Esophagus muscularis mucosa (tissue), 4 donors: ENCODE measurements at regions not wholly inside any gene's neighbourhood (a gene's known extent, or its start where the extent isn't known, plus 50 kb on each side); places are given as distances from the start of the nearest gene placed in this dataset.

Source experiments
- DNase-seq: peaks from one replicate; pipeline ENCODE4 v3.0.0-alpha.2; 2017; ENCODE audit errors: extremely low spot score
- H3K27ac ChIP-seq, 4 donors: fragments of 200-600 bp; sonication (generic); replicated peaks in 1 of 4; 1 replicate in 3 of 4; 2 replicates in 1 of 4; pipeline ENCODE4 v1.5.1; 2016 to 2019; ENCODE audit warnings: mild to moderate bottlenecking in 1 of 4
- H3K27me3 ChIP-seq, 4 donors: fragments of 200-600 bp; sonication (generic); one replicate each; pipeline versions ENCODE4 v1.5.1 to v1.6.0; 2016 to 2019
- H3K36me3 ChIP-seq, 4 donors: fragments of 200-600 bp; sonication (generic); one replicate each; pipeline ENCODE4 v1.5.1; 2016 to 2019
- H3K4me1 ChIP-seq, 4 donors: fragments of 200-600 bp; sonication (generic); one replicate each; pipeline ENCODE4 v1.5.1; 2016 to 2019
- H3K4me3 ChIP-seq, 4 donors: fragments of 200-600 bp; sonication (generic); 1 replicate in 2 of 4; 2 replicates in 2 of 4; pipeline ENCODE4 v1.5.1; 2016 to 2019; ENCODE audit warnings: mild to moderate bottlenecking in 4 of 4, moderate library complexity in 1 of 4
- H3K9me3 ChIP-seq, 4 donors: fragments of 200-600 bp; sonication (generic); 1 replicate in 3 of 4; 2 replicates in 1 of 4; pipeline ENCODE4 v1.5.1; 2016 to 2019
- EP300 ChIP-seq: sonication (generic); formaldehyde crosslinking; IDR thresholded peaks from one replicate; pipeline ENCODE4 v1.6.1; 2017; ENCODE audit warnings: antibody characterized with exemption
- POLR2A ChIP-seq: fragments of 450-650 bp; IDR thresholded peaks from one replicate; pipeline ENCODE4 v1.6.1; 2017; ENCODE audit warnings: antibody characterized with exemption, moderate library complexity, mild to moderate bottlenecking, low read depth
- POLR2AphosphoS5 ChIP-seq, 2 donors: sonication (generic); formaldehyde crosslinking; IDR thresholded peaks; one replicate each; pipeline ENCODE4 v1.6.1; 2017; ENCODE audit warnings: antibody characterized with exemption in 2 of 2
- WGBS: methylation state at CpG from one replicate; pipeline ENCODE4 v1.1.5; 2018; 5-methylcytosine and 5-hydroxymethylcytosine counted together
- intact Hi-C: fragments of 100-400 bp; cut with DNase I; formaldehyde crosslinking; loops from one replicate; pipeline ENCODE4 v1.15.1; 2023
- TF ChIP-seq, protein P1 (sequence below), 3 experiments: fragments of 200-600 bp in 2 of 3; fragments of 450-650 bp in 1 of 3; sonication (generic) in 2 of 3; IDR thresholded peaks; one replicate each; pipeline ENCODE4 v1.5.1; 2017 to 2019; ENCODE audit warnings: antibody characterized with exemption in 3 of 3, mild to moderate bottlenecking in 2 of 3, moderate library complexity in 1 of 3

DNA sequence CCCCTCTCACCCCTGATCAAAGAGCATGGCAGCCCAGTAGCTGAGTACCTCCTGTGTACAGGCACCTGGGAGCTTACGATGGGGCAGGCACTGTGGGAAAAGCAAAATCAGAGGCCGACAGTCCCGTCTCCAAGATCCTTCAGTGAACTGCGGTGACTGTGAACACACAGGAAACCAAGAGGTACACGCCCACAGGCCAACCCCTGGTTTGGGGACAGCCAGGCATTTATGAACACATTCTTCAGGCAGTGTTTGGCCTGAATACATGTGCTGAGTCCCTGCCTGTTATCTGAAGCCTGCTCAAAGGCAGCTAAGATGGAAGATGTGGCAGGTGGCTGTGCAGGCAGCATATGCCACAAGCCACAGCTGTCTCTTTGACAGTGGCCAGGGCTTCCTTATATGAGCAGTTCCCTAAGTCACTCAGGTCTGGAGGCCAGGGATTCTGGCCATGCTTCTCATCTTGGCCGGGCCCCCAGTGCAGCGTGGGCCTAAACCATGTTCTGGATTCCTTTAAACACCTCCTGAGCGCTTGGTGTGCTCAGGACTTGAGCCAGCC lies 123.6 kb downstream of the UQCRFS1 start:
- H3K36me3 ChIP-seq: no peaks in the 10 kb centered on the region
- peaks cover 0 to 18% (median 0%) of the 10 kb centered on the region in 4 donors for H3K27me3 ChIP-seq
- 68% methylated on average over 8 of the region's 8 CpGs for WGBS
- intact Hi-C loops: no loop called here
- H3K9me3 ChIP-seq: no peaks in the 10 kb centered on the region
- H3K4me3 ChIP-seq: no peak overlapping the region
- H3K4me1 ChIP-seq: no peaks in the 10 kb centered on the region
- TF ChIP-seq, protein P1, sequence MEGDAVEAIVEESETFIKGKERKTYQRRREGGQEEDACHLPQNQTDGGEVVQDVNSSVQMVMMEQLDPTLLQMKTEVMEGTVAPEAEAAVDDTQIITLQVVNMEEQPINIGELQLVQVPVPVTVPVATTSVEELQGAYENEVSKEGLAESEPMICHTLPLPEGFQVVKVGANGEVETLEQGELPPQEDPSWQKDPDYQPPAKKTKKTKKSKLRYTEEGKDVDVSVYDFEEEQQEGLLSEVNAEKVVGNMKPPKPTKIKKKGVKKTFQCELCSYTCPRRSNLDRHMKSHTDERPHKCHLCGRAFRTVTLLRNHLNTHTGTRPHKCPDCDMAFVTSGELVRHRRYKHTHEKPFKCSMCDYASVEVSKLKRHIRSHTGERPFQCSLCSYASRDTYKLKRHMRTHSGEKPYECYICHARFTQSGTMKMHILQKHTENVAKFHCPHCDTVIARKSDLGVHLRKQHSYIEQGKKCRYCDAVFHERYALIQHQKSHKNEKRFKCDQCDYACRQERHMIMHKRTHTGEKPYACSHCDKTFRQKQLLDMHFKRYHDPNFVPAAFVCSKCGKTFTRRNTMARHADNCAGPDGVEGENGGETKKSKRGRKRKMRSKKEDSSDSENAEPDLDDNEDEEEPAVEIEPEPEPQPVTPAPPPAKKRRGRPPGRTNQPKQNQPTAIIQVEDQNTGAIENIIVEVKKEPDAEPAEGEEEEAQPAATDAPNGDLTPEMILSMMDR (IDR thresholded peaks at IDR 0.05): no peak
- TF ChIP-seq POLR2A (no peak), EP300 (no peak), POLR2AphosphoS5 (IDR thresholded peaks at IDR 0.05) (no peak)
- no peak for DNase-seq
- no peak overlapping the region for H3K27ac ChIP-seq

DNA sequence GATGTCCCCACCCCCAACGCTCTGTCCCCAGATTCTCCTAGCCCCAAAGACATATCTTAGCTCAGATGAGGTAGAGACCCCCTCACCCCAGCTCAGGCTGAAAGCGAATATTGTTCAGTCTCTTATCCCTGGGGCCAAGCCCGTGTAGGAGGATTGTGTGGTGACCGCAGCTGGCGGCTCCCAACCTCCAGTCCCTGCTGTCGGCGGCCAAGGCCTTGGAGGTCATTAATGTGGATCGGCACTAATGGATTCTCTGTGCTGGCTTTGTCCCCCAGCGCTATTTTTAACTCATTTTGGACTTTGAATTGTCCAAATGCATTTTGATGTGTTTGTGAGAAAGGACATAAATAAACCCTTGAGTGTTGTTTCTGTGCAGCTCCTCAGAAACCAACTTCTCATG lies 124.2 kb downstream of the UQCRFS1 start:
- no peak overlapping the region for H3K27ac ChIP-seq
- intact Hi-C loops: no loop called here
- H3K4me1 ChIP-seq: no peaks in the 10 kb centered on the region
- TF ChIP-seq POLR2AphosphoS5 (IDR thresholded peaks at IDR 0.05): no peak
- no peak for TF ChIP-seq EP300
- TF ChIP-seq, protein P1 (IDR thresholded peaks at IDR 0.05): no peak
- no peak for TF ChIP-seq POLR2A
- no peak overlapping the region for H3K4me3 ChIP-seq
- H3K27me3 ChIP-seq: peaks cover 0 to 23% (median 0%) of the 10 kb centered on the region in 4 donors
- no peak for DNase-seq
- no peaks in the 10 kb centered on the region for H3K36me3 ChIP-seq
- WGBS: 71% methylated on average over 9 of the region's 9 CpGs
- no peaks in the 10 kb centered on the region for H3K9me3 ChIP-seq

DNA sequence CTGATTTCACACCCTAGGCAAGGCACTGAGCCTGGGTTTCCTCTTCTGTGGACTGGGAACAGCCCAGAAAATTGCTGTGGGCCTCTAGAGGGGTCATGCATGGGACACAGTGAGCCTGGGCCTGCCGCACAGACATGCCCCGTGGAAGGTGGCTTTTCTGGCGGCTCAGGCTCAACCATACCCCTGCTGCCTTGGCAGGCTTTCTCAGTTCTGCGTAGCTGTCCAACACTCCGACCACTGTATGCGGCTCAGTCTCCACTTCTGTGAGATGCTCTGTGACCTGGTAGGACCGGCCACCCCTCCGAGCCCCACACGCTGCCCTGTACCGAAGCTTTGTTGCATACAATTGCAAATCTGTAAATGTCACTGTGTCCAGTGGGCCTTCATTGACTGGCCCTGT lies 126.3 kb downstream of the UQCRFS1 start:
- TF ChIP-seq, protein P1 (IDR thresholded peaks at IDR 0.05): no peak
- TF ChIP-seq EP300: no peak
- TF ChIP-seq POLR2AphosphoS5 (IDR thresholded peaks at IDR 0.05): no peak
- TF ChIP-seq POLR2A: no peak
- no peaks in the 10 kb centered on the region for H3K4me1 ChIP-seq
- H3K36me3 ChIP-seq: no peaks in the 10 kb centered on the region
- WGBS: 94% methylated on average over 10 of the region's 10 CpGs
- no peak for DNase-seq
- no peak overlapping the region for H3K4me3 ChIP-seq
- H3K27ac ChIP-seq: no peak overlapping the region
- intact Hi-C loops: no loop called here
- H3K9me3 ChIP-seq: no peaks in the 10 kb centered on the region
- H3K27me3 ChIP-seq: peaks cover 0 to 31% (median 0%) of the 10 kb centered on the region in 4 donors

DNA sequence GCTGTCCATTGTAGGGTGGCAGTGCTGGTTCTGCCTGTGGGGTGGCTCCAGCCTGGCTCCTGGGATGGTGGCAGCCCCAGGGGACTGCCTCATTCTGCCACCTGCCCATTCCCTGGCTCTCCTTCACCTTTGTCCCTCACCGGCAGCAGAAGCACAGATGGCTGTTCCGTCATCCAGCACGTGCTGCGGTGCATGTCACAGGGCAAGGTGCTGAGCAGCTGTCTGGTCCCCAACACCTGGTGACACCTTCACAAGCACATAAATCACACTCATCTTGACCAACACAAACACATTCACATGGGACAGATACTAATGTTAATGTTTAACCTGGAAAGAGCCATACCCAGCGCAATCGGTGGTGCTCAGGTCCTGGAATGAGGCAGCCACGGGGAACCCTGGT lies 126.8 kb downstream of the UQCRFS1 start:
- no peak for DNase-seq
- TF ChIP-seq POLR2AphosphoS5 (IDR thresholded peaks at IDR 0.05) (no peak), POLR2A (no peak), EP300 (no peak)
- TF ChIP-seq, protein P1 (IDR thresholded peaks at IDR 0.05): no peak
- H3K27me3 ChIP-seq: peaks cover 0 to 35% (median 0%) of the 10 kb centered on the region in 4 donors
- 89% methylated on average over 7 of the region's 7 CpGs for WGBS
- no peak overlapping the region for H3K4me3 ChIP-seq
- no peak overlapping the region for H3K27ac ChIP-seq
- no peaks in the 10 kb centered on the region for H3K4me1 ChIP-seq
- H3K9me3 ChIP-seq: no peaks in the 10 kb centered on the region
- H3K36me3 ChIP-seq: no peaks in the 10 kb centered on the region
- intact Hi-C loops: no loop called here

DNA sequence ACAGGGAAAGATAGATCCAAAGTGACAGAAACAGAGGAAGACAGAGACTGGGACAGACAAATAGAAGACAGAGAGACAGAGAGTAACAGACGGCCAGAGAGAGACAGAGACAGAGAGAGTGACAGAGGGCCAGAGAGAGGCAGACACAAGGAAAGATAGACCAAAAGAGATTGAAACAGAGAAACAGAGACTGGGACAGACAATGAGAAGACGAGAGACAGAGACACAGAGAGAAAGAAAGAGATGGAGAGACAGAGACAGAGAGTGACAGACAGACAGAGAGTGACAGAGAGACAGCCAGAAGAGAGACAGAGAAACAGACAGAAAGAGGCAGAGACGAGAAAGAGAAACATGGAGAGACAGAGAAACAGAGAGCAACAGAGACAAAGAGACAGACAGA lies 127.3 kb downstream of the UQCRFS1 start:
- no peak for DNase-seq
- TF ChIP-seq EP300: no peak
- no peak for TF ChIP-seq POLR2AphosphoS5 (IDR thresholded peaks at IDR 0.05)
- no peak for TF ChIP-seq POLR2A
- TF ChIP-seq, protein P1 (IDR thresholded peaks at IDR 0.05): no peak
- Histone ChIP-seq H3K4me3 (no peak overlapping the region), H3K36me3 (no peaks in the 10 kb centered on the region), H3K4me1 (no peaks in the 10 kb centered on the region), H3K27ac (no peak overlapping the region), H3K27me3 (peaks cover 0 to 36% (median 0%) of the 10 kb centered on the region in 4 donors), H3K9me3 (no peaks in the 10 kb centered on the region)
- 76% methylated on average over 3 of the region's 3 CpGs for WGBS
- intact Hi-C loops: no loop called here
